SK-N-MC (cell line): ENCODE measurements at regions not wholly inside any gene's neighbourhood (a gene's known extent, or its start where the extent isn't known, plus 50 kb on each side); places are given as distances from the start of the nearest gene placed in this dataset.

Experiments used
- EZH2 ChIP-seq: fragments of 200-600 bp; sonication (generic); IDR thresholded peaks from one replicate; pipeline ENCODE4 v1.6.1; 2017; ENCODE audit warnings: antibody characterized with exemption
- FOXP2 ChIP-seq: optimal IDR thresholded peaks from 2 replicates; pipeline ENCODE3; 2011; ENCODE audit warnings: mild to moderate bottlenecking, moderate library complexity; ENCODE audit not compliant: insufficient read depth; ENCODE audit errors: extremely low read length, control extremely low read depth

- no peak for TF ChIP-seq EZH2
- no peak for TF ChIP-seq FOXP2
These were observed 415.3 kb upstream of the NRP1 start for GRCh38 chr10:33749790-33750189.
